Activated CD4-positive, CD25-positive, alpha-beta regulatory T cell treated with anti-CD3 and anti-CD28 coated beads, Interleukin-2, amount 50 U/mL, for 24 hours (primary cell): ENCODE measurements at regions not wholly inside any gene's neighbourhood (a gene's known extent, or its start where the extent isn't known, plus 50 kb on each side); places are given as distances from the start of the nearest gene placed in this dataset.
A peak's percentile ranks its signal among the peaks of the same experiment; 100 is the strongest.

ENCODE experiments used
- ATAC-seq, 2 donors: fragments of 150-1000 bp; cut with Tn5 transposase; one replicate each; pipeline ENCODE4 v1.10.0; 2021; ENCODE audit warnings: mild to moderate bottlenecking in 1 of 2, moderate library complexity in 1 of 2

DNA sequence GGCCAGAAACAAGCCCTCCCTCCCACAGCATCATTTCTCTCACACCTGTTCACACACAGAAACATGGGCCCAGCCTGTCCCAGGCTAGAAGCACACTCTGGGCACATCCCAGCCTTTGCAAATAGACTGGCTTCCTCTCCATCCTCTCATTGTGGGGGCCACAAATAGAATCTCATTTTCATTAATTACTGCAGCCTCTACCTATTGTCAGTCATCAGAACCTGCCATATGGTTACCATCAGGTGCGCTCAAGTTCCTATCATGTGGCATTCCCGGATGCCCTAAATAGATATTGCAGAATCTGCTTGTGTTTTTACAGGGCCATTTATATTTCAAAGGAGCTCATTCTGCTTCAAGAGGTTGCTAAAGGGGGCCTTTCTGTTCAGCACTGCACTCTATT is 460.7 kb downstream of the BCL11A start:
- no peak for ATAC-seq

GRCh38 chr2:60091894-60092293 is 461.6 kb downstream of the BCL11A start:
- ATAC-seq, result no peak

GRCh38 chr2:60091266-60091665 is 462.2 kb downstream of the BCL11A start:
- no peak for ATAC-seq

DNA sequence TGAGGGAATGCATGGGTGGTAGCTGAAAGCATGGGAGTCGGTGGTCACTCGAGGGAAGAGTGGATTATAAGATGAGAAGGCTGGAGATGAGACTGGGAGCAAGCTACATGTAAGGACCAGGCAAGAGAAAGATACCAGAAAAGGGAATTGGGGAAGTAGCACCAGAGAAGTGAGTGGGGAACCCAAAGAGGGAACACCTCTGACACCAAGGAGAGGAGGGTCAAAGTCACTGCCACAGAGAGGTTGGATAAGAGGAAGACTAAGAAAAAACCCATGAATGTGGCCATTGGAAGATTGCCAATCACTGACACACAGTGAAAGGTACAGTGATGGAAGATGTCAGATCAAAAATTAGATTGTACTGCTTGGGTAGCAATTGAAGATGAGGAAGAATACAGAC is 473.9 kb downstream of the BCL11A start:
- no peak for ATAC-seq

DNA sequence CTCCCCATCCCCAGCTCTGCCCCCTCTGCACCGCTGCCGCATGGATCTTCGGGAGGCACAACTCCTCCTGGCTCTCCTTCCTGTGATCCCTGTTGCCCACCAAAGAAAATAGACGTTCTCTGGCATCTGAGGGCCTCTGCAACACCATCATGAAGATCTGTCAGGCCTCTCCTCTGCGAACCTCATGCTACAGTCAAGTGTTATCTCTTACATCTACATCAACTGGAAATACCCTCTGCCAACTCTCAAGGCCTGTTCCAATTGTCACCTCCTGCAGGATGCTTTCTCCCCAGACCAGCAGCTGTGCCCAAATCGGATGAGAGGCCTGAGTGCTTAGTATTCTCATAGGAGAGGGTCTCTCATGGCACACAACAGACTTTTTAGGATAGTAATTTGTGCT is 478.4 kb downstream of the BCL11A start:
- no peak for ATAC-seq

- ATAC-seq, result no peak
These were observed 480.3 kb downstream of the BCL11A start for GRCh38 chr2:60073201-60073600.

GRCh38 chr2:60072609-60073008 is 480.8 kb downstream of the BCL11A start:
- ATAC-seq, result no peak

- no peak for ATAC-seq
These were observed 482.0 kb downstream of the BCL11A start for GRCh38 chr2:60071490-60071831.

DNA sequence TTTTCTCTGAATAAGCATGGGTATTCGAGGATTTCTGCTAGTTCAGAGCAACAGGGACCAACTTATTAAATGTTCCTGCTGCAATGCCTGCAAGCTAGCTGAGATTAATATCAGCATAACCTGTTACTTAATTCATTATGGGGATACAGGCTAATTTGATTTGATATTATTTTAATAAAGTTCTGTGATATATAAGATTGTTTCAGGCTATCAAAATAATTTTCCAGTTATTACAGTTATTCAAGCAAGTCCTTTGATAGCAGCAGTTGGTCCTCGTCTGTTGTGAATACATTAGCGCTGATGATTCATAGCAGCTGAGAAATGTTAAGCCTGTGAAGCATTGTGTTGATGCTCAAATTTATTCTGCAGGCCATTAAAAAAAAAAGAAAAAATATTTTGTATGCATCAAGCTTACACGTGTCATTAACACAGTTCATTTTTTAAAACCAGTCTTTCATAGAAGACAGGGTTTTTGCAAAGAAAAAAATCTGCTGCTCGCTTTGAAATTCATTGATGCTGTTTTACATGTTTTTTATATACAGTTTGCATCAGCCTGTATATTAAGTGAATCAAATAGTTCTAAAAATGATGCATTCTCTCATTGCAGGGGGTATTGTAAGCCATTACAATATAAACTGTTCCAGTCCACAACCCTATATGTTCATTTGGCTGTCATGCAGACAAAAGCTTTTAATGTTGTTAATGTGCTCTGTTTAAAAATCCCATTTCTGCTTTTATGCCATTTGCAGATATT is 482.5 kb downstream of the BCL11A start:
- ATAC-seq, result no peak

GRCh38 chr2:60070196-60070595 is 483.3 kb downstream of the BCL11A start:
- no peak for ATAC-seq

DNA sequence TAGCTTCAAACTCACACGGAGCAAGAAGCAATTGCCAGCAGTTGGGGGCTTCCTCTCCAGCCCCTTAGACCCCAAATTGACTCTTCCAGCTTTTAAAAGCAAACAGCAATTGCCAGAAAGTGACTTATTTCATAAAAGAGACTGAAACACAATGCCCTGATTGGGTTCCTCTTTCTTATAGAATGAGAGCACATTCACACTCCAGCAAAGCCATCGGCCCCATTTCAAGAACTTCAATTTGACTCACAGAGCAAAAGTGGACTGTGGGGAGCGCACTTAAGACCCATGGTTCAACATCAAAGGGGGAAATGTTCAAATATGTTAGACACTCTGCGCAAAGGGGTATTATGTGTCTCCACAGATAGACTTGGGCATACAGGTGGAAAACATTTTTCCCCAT is 484.7 kb downstream of the BCL11A start:
- no peak for ATAC-seq

DNA sequence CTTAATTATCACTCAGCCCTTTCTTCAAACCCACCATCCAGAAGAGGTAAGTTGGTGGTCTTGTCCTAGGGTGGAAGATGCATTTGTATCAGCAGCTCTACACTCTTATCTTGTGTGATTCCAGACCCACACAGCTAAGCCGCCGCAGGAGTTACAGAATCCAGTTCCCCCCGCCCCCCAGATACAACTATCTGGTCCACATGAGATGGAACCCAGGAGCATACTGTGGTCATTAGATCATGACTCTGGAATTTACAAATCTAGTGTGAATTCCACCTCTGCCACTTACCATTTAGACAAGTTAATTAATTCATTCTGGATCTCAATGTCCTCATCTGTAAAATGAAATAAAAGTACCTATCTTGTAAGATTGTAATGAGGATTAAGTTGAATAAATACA is 486.4 kb downstream of the BCL11A start:
- ATAC-seq, result no peak

- ATAC-seq, result no peak
These were observed 487.2 kb downstream of the BCL11A start for GRCh38 chr2:60066096-60066839.

DNA sequence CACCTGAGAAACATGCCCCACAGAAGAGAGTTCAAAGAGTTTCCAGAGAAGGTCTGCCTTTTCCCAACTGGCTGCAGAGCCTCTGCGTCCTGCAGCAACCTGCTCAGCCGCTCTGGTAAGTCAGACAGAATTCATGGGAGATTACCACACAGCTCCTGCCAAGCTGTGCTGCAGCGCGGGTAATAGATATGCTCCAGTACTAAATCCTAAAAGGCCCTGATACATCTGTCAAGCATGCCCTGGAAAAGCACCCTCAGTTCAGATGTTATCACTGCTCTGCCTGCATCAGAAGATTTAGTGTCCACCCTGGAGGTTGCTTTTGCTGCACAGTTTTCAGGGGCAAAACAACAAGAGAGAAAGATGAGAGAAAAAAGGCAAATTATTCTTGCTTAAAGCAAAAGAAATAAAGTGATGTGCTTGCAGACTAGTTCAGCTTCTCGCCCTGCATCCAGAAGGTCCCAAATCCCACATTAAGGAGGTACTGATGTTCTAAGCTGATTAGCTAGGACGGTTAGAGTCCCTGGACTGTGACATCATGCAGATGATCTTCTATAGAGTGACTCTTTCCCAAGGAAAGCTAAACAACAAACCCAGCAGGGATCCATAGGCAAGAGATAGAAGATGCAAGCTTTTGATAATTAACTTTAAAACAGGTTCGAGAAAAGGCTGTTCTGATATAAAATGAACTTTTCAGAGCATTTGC is 488.6 kb downstream of the BCL11A start:
- ATAC-seq, result no peak

- ATAC-seq, result no peak
These were observed 494.7 kb downstream of the BCL11A start for GRCh38 chr2:60058781-60059180.

DNA sequence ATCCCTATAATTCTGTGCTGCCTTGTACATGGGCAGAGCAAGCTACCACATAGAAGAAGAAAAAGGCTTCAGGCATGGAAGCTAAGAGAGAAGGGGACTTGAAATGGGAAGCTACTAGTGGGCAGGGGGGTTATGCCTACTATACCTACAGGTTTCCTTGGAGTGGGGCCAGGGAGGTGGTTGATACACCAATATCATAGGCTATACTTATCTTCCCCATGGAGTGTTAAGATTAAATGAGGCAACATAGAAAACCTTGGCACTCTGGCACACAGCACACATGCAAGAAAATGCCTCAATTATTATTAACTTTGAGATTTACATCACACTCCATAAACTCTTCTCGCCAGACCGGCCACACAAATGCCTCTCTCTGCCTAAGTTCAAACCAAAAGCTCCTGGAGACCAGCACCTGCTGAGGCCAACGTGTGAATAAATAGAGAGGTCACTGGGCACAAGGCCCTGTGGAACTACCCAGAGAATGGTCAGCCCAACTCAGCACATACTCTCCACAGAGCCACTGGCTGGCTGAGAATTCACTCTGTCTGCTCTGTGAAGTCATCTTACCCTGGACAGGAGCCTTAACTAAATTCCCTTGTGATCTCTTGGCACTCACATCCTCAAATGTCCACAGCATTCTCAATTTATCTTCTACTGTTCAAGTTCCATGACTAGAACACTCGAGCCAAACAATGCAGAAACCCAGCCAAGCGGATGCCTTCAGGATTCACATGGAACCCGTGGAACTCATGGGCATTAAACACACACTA is 498.7 kb downstream of the BCL11A start:
- no peak for ATAC-seq

DNA sequence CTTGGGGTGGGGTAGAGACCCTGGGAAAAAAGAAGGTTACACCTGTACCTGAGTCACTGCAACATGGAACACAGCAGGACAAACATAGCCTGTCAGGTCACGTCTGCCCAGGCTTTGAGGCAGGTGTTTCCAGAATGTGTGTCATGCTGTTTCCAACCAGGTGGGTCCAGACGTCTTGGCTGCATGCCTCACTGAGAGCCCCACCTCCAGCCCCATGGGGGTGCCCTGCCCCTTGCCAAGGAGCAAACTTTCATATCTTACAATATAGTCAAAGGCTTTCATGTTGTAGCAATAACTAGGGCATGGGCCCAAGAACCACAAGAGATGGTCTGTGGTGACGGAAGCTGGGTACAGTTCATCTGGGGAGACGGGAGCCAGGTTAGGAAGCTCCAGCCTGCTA is 499.7 kb downstream of the BCL11A start:
- no peak for ATAC-seq

DNA sequence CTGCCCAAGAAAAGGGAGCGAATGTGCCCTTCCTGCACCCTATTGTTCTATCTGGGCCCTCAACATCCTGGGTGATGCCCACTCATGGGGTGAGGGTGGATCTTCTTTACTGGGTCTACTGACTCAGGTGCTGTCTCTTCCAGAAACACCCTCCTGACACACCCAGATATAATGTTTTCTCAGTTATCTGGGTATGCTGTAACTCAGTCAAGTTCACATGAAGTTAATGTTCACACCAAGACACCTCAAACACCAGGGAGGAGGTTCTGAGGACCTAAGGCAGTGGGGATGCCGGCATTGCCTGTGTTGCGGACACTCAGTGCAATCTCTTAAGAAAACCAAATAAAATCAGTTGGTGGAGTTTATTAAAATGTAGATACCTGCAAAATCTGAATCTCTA is 500.9 kb downstream of the BCL11A start:
- no peak for ATAC-seq

GRCh38 chr2:60051991-60052390 is 501.5 kb downstream of the BCL11A start:
- peak in 1 of 2 donors; percentile 30 for ATAC-seq

GRCh38 chr2:60047944-60048525 is 505.4 kb downstream of the BCL11A start:
- no peak for ATAC-seq

- no peak for ATAC-seq
These were observed 506.1 kb downstream of the BCL11A start for GRCh38 chr2:60047347-60047746.

GRCh38 chr2:60046529-60046928 is 506.9 kb downstream of the BCL11A start:
- ATAC-seq, result no peak

GRCh38 chr2:60045456-60045855 is 508.0 kb downstream of the BCL11A start:
- ATAC-seq, result no peak
